HT1080 (cell line): ENCODE measurements at regions not wholly inside any gene's neighbourhood (a gene's known extent, or its start where the extent isn't known, plus 50 kb on each side); places are given as distances from the start of the nearest gene placed in this dataset.
"Not testable (repeated sequence)": the region's sequence is repeated elsewhere in the genome, so short reads cannot be mapped to it uniquely, and the experiment has no call there.

Experiments
- DNase-seq: peaks from one replicate; pipeline ENCODE4 v3.0.0-alpha.2; 2015; ENCODE audit warnings: low read depth

DNA sequence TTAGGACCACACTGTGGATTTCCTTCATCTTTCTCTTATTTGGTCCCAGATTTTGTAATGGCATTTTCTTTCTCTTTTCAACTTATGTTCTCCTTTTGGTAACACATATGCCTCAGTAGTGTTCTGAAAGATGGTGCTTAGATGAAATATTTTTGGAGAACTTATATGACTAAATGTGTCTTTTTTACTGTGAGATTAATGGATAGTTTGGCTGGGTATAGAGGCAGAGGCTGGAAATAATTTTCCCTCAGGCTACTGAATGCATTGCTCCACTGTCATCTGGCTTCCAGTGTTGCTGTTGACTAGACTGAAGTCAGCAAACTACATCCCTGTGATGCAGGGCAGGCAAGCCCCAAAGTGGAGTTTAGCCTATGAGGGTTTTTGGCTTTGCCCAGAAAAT, 450.9 kb downstream of the DMAC1 start:
- no peak for DNase-seq

DNA sequence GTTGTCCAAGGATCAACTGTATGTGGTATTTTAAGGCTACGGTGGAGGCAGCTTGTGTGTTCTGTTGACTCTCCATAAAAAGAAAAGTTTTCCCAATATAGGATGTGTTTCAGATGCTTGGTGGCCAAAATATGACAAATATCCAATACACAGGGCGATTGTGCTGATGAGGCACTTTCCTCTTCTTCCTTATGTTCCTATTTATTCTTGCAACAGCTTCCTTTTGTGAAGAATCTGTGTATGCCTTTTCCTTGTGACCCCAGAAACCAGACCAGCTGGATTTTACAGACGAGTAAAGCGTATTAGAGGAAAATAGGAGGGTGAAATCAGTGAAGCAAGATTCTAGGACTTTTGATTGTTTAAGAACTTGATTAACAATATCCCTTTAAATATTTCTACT, 452.0 kb downstream of the DMAC1 start:
- DNase-seq, result no peak

DNA sequence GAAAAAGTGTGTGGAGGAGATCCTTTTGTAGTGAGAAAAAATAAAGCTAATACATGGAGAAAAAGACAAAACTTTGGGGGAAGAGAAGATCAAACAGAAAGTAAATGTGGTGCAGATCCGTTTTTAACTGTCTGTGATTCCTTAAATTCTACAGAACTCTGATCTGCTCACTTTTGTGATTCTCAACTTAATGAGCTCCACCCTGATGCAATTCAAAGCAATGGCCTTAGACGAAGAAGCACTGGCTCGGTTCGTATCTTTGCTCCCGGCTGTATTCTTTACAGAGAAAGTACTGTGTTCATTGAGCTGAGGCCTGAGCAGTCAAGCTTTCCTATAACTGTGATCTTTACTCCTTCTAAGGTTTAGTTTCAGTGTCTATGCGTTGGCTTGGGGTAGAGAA, 453.4 kb downstream of the DMAC1 start:
- DNase-seq, result no peak

DNA sequence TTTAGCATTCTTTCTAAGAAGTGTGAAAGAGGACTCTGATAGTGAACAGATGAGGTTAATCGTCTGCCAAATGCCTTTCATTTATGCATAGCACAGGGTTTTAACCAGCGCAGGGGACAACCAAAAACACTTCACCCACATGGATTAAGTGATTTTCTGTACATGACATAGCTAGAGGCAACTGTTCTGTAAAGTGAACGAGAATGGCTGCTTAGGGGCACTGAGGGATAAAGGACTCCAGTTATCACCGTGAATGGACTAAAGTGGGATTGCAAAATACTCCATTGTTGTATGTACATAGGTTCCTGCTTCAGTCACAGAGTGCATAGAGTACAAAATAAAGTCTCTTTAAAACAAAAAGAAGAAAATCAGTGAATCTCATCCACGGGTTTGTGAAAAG, 456.8 kb downstream of the DMAC1 start:
- DNase-seq, result no peak

DNA sequence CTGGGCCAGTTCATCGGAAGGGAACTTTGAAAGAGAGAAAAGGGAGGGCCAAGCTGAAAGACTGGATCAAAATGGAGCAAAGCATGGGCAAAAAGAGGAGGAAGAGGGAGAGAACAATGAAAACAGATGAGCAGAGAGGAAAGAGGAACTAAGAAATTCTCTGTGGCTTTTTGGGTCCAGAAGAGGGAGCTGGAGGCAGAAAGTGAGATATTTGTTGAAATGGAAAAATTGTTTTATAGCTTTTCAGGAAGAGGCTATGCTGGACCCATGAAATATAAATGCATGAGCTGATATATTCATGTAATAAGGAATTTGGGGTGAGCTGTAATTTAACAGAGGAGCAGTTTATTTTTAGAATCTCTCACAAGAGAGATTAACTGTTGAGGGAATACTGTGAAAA, 457.3 kb downstream of the DMAC1 start:
- DNase-seq, result no peak

DNA sequence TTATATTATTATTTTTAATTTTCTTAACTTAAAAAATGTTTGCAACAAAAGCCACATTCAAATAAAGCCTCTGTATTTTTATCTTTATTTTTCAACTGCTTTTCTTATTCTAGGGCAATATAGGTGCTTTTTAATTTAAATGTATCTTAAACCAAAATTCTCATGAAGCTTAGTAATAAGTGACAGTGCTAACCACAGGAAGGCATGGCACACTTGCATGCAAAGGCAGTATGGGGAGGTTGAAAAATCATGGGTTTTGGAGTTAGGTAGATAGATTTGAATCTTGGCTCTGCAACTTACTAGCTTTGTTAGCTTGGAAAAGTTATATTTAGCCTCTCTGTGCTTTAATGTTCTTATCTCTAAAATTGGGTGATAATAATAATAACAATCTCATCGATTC, 458.0 kb downstream of the DMAC1 start:
- DNase-seq, result no peak

DNA sequence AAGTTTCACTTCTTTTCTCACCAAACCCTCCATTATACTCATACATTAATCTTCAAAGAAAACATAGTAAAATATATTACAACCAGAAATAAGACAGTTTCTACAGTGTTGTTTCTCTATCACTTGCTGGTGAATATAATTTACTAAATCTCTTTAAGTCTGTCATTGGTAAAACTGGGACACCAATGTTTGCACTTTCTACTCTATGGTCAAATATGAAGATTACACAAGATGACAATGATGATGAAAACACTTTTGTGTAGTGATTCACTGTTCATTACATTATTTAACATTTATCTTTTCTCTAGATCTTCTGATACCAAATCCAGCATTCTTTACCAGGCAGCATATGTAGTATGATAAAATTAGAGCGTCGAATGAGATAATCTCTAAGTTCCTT, 459.1 kb downstream of the DMAC1 start:
- DNase-seq, result no peak

DNA sequence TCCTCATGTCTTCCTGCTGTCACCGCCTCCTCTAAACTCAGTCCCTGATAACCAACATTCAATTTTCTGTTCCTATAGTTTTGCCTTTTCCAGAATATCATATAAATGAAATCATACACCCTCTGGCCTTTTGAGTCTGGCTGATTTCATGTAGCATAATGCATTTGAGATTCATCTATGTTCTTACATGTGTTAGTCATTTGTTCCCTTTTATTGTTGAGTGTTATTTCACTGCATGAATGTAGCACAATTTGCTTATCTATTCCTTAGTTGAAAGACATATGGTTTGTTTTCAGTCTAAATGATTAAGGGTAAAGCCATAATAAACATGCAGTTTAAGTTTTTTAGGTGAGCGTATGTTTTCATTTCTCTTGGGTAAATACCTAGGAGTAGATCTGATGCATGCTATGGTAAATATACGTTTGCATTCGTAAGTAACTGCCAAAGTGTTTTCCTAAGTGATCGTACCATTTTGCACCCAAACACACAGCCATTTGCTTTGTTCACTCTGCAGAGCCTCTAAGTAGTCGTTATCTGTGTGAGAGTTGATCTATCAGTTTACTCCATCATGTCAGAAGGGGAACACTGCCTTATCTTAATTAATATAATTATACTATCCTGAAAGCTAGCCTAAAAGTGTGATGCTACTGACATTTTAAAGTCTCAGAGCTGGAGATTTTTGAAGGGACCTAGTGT, 460.8 kb downstream of the DMAC1 start:
- no peak for DNase-seq

DNA sequence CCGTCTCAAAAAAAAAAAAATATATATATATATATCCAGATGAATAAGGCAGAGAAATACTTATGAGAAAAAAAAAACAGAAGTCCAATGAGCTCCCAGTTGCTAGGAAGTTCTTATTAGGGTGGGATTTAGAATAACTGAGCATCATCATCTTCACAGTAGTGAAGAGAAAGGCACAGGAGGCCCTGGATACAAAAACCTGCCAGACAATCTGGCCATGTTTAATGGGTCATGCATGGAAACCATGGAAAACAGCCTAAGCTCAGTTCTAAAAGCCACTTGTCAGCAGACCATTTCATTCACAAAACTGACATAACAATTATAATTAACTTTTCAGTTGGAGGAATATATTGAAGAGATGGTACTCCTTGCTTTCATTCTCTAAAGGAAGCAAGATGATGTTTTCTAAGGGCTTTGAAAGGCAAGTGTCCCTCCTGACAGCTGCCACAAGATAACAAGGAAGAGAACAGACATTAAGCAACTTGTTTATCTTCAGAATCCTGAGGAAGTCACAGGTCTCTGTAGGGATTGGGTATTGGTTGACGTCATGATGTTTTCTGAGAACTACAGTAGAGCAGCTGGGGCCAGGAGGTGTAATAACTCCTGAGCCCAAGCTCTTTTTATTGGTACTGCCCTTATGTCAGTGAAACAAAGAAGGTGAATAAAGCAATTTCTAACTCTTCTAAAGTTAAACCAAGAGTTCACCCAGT, 463.1 kb downstream of the DMAC1 start:
- DNase-seq, result no peak

DNA sequence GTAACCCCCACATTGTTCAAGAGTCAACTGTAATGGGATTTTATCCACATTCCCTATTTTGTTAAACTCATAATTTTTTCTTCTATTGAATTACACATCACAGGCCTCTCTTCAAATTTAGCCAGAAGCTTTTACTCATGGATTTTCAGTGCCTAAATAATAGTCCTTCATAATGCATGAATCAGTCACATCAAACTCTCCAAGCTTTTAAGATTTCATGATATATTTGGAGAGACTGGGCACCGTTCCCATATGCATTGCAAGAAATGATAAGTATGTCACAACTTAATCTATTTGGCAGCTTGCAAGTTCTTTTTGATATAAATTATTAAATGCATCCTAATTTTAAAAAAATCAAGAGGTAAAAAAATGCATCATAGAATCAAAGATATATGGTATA, 465.9 kb downstream of the DMAC1 start:
- DNase-seq, result no peak

DNA sequence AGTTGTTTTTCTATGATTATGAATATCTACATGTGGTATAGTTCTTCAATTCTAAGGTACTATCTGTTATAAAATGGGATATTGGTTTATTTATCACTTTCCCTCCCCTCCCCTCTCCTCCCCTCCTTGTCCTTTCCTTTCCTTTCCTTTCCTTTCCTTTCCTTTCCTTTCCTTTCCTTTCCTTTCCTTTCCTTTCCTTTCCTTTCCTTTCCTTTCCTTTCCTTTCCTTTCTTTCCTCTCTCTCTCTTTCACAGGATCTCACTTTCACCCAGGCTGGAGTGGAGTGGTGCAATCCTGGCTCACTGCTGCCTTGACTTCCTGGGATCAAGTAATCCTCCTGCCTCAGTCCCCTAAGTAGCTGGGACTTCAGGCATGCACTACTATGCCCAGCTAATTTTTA, 466.8 kb downstream of the DMAC1 start:
- DNase-seq, result no peak

DNA sequence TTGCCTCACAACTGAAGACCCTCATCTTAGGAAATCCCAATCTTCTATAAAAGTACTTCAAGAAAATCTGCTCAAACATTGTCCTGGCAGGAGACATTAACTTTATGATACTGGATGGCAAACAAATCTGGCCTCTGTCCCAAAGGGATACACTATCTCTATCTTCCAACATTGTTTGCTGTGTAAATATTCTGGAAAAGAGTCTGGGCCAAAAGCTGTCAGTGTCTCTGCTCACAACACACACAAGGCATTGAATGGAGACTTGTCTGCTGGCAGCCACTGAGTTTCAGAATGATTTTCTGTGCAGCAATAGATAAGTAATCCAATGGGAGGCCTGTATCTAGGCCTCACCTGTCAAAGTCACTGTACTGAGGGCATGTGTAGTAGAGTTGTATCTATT, 471.1 kb downstream of the DMAC1 start:
- no peak for DNase-seq

DNA sequence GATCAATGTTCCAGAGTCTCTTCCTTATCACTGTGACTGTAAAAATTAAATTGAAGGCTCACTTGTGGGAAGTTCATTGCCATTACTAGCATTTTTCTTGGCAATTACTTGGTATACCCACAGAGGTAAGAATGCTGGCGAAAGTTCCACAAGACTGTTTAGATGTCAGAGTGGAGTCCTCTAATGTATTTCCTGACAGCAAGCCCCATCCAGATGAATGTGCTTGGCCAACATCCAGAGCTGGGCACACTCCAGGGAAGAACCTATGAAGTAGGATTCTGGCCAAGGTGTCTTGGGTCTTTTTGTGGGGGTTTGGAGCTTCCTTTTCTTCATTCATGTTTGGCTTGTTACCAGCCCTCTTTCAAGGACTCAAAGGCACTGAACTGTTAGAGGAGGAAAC, 473.6 kb downstream of the DMAC1 start:
- peak; percentile 18 for DNase-seq

DNA sequence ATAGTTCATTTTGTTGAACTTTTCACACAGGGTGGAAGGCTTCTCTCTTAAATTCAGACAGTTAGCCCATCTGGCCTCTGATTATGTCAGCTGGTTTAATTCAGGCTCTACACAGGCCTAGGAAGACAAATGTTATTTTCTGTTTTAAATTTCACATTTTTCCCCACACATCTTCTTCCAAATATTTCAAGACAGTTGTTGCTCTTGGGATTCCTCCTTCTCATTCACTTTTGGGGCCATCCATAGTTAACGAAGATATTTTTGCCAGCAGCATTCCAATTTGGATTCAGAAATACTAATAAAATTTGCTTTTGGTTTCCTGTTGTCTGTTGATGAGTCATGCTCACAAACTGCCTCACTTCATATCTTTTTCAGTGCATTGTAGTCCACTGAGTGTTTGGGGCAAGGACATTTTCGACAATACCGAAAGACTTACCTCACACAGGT, 475.4 kb downstream of the DMAC1 start:
- no peak for DNase-seq

DNA sequence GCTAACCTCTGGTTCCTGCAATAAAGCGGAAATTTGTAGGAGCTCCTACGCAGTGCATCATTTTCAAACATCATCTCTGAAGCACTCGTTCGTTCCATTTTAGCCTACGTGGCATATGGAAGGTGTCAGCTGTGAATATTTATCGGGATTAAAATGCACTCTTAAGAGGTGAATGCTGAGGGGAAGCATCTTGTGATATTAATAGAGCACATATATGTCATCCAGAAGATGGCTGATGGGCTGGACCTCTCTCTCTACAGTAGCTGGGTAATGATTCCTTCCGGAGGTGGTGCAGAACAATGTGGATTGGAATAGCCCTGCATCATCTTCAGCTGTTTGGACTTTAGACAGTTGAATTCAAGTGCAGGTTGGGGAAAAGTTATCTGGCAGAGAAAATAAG, 478.7 kb downstream of the DMAC1 start:
- DNase-seq, result no peak

DNA sequence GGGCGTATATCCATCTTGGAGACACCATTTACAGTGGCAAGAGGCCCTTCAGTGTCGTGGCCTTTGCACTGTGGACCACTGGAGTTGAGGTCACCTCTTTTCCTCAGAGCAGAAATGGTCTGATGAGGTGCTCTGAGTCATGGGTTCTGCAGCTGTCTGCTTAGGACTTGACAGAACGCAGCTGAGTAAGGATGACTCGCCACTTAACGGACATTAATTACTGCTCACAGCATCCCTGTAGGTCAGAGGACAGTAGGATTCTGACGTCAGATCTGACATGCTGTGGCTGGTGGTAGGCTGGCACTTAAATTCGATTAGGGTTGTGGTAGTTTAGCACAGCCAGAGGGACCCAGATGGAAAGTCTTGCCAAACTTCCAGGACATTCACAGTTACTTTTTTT, 479.4 kb downstream of the DMAC1 start:
- DNase-seq, result peak; percentile 95

DNA sequence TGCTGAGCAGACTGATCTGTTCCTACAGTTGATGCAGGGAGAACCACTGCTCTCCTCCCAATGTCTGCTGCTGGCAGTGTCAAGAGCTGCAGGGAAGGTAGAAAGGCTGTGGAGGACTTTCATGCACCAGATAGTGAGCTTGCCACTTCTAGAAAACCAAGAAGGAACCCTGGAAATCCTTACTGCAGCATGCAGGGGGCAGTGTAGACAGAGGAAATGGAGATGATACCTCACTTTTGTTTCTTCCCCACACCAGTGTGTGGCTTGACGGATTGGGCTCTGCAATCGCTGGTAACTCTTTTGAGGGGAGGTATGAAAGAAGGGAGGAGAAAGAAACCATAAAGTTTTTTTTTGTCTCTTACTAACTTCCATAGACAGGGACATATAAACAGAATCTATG, 480.7 kb downstream of the DMAC1 start:
- DNase-seq, result no peak

DNA sequence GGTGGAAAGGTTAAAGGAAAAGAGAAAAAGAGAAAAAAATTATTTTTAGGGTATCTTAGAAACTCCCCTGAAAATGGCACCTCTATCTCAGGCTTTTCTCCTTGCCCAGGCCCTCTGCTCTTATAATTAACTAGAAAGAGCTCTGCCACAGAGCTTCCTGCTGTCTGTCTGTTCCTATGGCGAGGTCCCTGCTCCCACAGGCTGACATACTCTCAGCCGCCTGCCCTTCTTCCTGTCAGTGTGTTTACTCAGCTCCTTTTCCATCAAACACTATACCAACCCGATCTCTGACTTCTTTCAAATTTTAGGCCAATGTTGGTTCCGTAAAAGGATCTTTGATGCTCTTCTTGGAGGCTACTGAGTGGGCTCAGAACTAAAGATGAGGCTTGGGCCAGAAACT, 482.6 kb downstream of the DMAC1 start:
- peak; percentile 11 for DNase-seq

DNA sequence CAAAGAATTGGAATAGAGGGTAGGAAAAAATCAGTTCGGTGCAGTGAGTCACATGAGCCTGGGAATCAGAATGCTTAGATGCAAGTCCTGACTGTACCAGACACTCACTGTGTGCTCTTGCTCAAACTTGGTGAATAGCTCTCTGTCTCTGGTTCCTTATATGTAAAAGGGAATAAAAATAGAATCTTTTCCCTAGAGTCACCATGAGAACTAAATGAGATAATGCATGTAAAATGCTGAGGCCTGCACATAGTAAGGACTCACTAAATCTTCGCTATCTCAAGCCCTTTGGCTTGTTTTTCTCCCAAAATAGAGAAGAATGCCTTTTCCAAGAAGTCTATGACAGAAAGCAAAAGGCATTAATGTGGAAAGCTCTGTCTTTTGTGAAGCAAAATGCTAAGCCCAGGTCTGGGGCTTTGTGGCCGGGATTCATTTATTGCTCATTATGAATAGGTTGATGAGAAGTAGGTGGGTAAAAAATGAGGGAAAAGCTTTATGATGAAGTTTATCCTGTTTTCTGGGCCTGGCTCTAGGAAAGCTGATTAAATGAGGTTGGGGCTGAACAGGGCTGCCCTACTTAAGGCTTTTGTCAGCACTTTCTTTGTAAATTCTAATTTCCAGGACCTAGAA, 483.3 kb downstream of the DMAC1 start:
- DNase-seq, result no peak

DNA sequence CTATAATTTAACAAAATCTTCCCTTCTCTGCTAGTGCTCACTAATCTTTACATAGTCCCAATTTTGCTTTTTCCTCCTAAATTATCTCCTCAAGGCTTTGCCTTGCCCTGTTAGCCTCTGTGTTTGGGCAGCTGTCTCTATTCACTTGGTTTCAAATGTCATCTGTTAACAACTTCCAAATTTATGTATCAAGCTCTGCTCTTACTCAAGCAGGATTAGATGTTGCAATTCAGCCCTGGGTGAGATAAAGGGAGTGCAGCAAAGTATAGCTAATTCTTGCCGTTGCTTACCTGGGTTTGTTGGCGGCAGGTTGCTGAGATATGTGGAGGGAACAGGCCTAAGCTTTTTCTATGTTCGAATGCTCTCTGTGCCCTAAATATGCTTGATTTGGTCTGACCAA, 483.8 kb downstream of the DMAC1 start:
- DNase-seq, result no peak

DNA sequence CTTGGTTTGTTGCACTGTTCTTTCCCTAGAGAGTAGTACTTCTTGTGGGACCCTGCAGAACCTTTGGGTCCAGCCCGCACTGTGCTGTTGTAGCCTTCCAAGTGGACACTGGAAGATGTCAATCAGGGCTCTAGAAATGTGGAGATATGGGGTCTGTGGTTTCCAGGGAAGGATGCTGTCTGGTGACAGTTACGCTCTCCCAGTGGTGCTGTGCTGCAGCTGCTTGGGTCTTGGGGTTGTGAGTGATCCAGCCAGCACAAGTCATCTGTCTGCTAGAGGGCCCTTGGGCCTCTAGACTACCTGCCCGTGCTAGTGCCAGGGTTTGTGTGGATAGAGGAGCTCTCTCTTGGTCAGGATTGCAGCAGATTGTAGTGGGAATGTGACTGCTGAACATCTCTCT, 484.5 kb downstream of the DMAC1 start:
- no peak for DNase-seq

DNA sequence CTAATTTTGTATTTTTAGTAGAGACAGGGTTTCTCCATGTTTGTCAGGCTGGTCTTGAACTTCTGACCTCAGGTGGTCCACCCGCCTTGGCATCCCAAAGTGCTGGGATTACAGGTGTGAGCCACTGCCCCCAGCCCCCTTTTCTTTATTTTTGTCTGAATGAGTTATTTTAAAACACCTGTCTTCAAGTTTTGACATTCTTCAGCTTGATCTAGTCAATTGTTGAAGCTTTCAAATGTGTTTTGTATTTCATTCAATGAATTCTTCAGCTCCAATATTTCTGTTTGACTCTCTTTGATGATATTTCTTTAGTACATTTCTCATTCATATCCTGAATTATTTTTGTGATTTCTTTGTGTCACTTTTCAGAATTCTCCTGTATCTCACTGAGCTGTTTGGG, 486.2 kb downstream of the DMAC1 start:
- no peak for DNase-seq

DNA sequence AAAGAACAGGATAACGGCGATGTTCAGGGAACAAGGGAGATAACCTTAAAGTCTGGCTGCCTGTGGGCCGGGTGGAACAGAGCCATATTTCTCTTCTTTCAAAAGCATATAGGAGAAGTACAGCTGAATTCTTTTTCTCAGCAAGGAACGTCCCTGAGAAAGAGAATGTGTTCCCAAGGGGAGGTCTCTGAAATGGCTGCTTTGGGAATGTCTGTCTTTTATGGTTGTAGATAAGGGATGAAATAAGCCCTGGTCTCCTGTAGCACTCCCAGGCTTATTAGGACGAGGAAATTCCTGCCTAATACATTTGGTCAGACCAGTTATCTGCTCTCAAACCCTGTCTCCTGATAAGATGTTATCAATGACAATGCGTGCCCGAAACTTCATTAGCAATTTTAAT, 490.5 kb downstream of the DMAC1 start:
- DNase-seq, result not testable (repeated sequence)
